Islet precursor cell (in vitro differentiated cells): ENCODE measurements at regions not wholly inside any gene's neighbourhood (a gene's known extent, or its start where the extent isn't known, plus 50 kb on each side); places are given as distances from the start of the nearest gene placed in this dataset.
"Not testable (repeated sequence)": the region's sequence is repeated elsewhere in the genome, so short reads cannot be mapped to it uniquely, and the experiment has no call there.

Source experiments
- DNase-seq: peaks from one replicate; pipeline ENCODE4 v3.0.0-alpha.2; 2018

GRCh38 chr10:65614956-65615565 lies 1310.8 kb upstream of the LRRTM3 start:
- no peak for DNase-seq

- DNase-seq = no peak
These were observed 1307.7 kb upstream of the LRRTM3 start for GRCh38 chr10:65618126-65618525.

GRCh38 chr10:65620404-65621048 lies 1305.3 kb upstream of the LRRTM3 start:
- DNase-seq = no peak

- no peak for DNase-seq
These were observed 1303.2 kb upstream of the LRRTM3 start for GRCh38 chr10:65622608-65623007.

- DNase-seq = no peak
These were observed 1297.2 kb upstream of the LRRTM3 start for GRCh38 chr10:65628493-65629139.

GRCh38 chr10:65660006-65660405 lies 1265.8 kb upstream of the LRRTM3 start:
- DNase-seq = no peak

GRCh38 chr10:65670087-65670486 lies 1255.7 kb upstream of the LRRTM3 start:
- peak; percentile 58 for DNase-seq

- not testable (repeated sequence) for DNase-seq
These were observed 1255.2 kb upstream of the LRRTM3 start for GRCh38 chr10:65670596-65670995.

- no peak for DNase-seq
These were observed 1250.6 kb upstream of the LRRTM3 start for GRCh38 chr10:65675236-65675635.

- DNase-seq = no peak
These were observed 1240.9 kb upstream of the LRRTM3 start for GRCh38 chr10:65684896-65685295.

GRCh38 chr10:65701168-65701776 lies 1224.6 kb upstream of the LRRTM3 start:
- no peak for DNase-seq

- no peak for DNase-seq
These were observed 1217.8 kb upstream of the LRRTM3 start for GRCh38 chr10:65708057-65708456.

GRCh38 chr10:65710306-65710705 lies 1215.5 kb upstream of the LRRTM3 start:
- DNase-seq = no peak

- no peak for DNase-seq
These were observed 1206.0 kb upstream of the LRRTM3 start for GRCh38 chr10:65719790-65720189.

- no peak for DNase-seq
These were observed 1204.9 kb upstream of the LRRTM3 start for GRCh38 chr10:65720901-65721300.

- no peak for DNase-seq
These were observed 1202.3 kb upstream of the LRRTM3 start for GRCh38 chr10:65723525-65723924.

GRCh38 chr10:65735382-65735781 lies 1190.5 kb upstream of the LRRTM3 start:
- no peak for DNase-seq

GRCh38 chr10:65742906-65743305 lies 1182.9 kb upstream of the LRRTM3 start:
- no peak for DNase-seq

GRCh38 chr10:65751218-65751617 lies 1174.6 kb upstream of the LRRTM3 start:
- no peak for DNase-seq

- no peak for DNase-seq
These were observed 1173.9 kb upstream of the LRRTM3 start for GRCh38 chr10:65751896-65752295.

- no peak for DNase-seq
These were observed 1172.3 kb upstream of the LRRTM3 start for GRCh38 chr10:65753532-65753931.

GRCh38 chr10:65754112-65754511 lies 1171.7 kb upstream of the LRRTM3 start:
- DNase-seq = no peak

GRCh38 chr10:65762311-65762710 lies 1163.5 kb upstream of the LRRTM3 start:
- DNase-seq = no peak

- DNase-seq = no peak
These were observed 1160.8 kb upstream of the LRRTM3 start for GRCh38 chr10:65765006-65765541.
